ENCODE measurements at regions not wholly inside any gene's neighbourhood (a gene's known extent, or its start where the extent isn't known, plus 50 kb on each side); places are given as distances from the start of the nearest gene placed in this dataset.
"Not testable (repeated sequence)": the region's sequence is repeated elsewhere in the genome, so short reads cannot be mapped to it uniquely, and the experiment has no call there.

DNA sequence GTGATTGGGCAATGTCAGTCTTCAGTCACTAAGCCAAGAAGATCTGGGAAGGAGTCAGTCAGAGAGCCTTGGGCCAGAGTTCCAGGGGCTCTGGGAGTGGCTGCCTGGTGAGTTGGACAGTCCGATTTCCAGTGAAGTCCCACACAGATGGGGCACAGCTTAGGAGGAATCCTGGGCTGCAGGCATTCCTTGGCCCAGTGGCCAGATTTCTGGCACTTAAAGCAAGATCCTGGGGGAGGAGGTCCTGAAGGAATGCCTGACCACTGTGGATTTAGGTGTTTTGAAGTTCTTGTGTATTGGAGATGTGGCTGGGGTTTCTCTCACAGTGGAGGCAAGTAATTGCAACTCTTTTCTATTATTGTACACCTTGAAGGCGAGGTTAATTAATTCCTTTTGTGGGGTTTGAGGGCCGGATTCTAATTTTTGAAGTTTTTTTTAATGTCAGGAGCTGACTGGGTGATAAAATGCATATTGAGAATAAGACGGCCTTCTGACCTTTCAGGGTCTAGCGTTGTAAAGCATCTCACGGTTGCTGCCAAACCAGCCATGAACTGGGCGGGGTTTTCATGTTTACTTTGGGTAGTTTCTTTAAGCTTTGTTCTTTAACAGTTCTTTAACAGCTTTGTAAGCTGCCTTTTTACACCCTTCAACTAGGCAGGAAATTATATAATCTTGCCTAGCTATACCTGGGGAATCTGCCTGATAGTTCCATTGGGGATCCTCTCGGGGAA is 73.6 kb upstream of the SIRPG start:
- H4K20me1 ChIP-seq (replicated peaks; ENCODE audit: control insufficient read depth, extremely low read depth, insufficient read depth, low read length); H3K79me2 ChIP-seq (ENCODE audit: control insufficient read depth, insufficient read depth, low read length); H2AFZ ChIP-seq (ENCODE audit: low read depth, low read length); H3K27me3 ChIP-seq (ENCODE audit: control insufficient read depth in 2 of 2, insufficient read depth in 2 of 2, low read length in 2 of 2); H3K4me2 ChIP-seq (ENCODE audit: insufficient read depth, low read length); CTCF ChIA-PET; H3K4me3 ChIP-seq (replicated peaks in 1 of 3; ENCODE audit: insufficient read depth in 1 of 3, low read depth in 1 of 3, low read length in 3 of 3); POLR2A ChIA-PET; dilution Hi-C loops (cut with MboI; ENCODE audit: extremely low pct_ligation_motif_present, low sequenced_read_pairs); H3K36me3 ChIP-seq (ENCODE audit: control insufficient read depth in 2 of 2, extremely low read depth in 1 of 2, insufficient read depth in 2 of 2, low read length in 2 of 2); H3K4me1 ChIP-seq (ENCODE audit: control insufficient read depth, extremely low read depth, insufficient read depth, low read length); DNase-seq (ENCODE audit: low read depth, low spot score); H3K9me3 ChIP-seq (replicated peaks; ENCODE audit: control insufficient read depth, insufficient read depth, low read length); H3K9me1 ChIP-seq (replicated peaks; ENCODE audit: control insufficient read depth, extremely low read depth, insufficient read depth, low read length); BruUV-seq (replicated peaks); FAIRE-seq; H3K9ac ChIP-seq (replicated peaks; ENCODE audit: extremely low read depth, insufficient read depth, low read length); H3K27ac ChIP-seq (ENCODE audit: insufficient read depth, low read depth, low read length): not testable (repeated sequence)
- intact Hi-C loops (cut with micrococcal nuclease): loop anchor here (2.0 kb wide), 1 partner anchor 62 kb away; no protein-coding TSS in a partner anchor

DNA sequence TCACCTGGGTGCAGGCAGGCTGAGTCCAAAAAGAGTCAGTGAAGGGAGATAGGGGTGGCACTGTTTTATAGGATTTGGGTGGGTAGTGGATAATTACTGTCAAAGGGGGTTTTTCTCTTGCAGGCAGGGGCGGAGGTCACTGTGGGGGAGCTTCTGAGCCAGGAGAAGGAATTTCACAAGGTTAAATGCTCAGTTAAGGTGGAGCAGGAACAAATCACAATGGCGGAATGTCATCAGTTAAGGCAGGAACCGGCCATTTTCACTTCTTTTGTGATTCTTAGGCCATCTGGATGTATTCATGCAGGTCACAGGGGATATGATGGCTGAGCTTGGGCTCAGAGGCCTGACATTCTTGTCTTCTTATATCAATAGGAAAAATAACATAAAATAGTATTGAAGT is 69.7 kb upstream of the SIRPG start:
- POLR2A ChIA-PET; H4K20me1 ChIP-seq (replicated peaks; ENCODE audit: control insufficient read depth, extremely low read depth, insufficient read depth, low read length); dilution Hi-C loops (cut with MboI; ENCODE audit: extremely low pct_ligation_motif_present, low sequenced_read_pairs); BruUV-seq (replicated peaks); CTCF ChIA-PET; H3K9me3 ChIP-seq (replicated peaks; ENCODE audit: control insufficient read depth, insufficient read depth, low read length); H3K4me1 ChIP-seq (ENCODE audit: control insufficient read depth, extremely low read depth, insufficient read depth, low read length); H3K36me3 ChIP-seq (ENCODE audit: control insufficient read depth in 2 of 2, extremely low read depth in 1 of 2, insufficient read depth in 2 of 2, low read length in 2 of 2); H3K79me2 ChIP-seq (ENCODE audit: control insufficient read depth, insufficient read depth, low read length); H3K4me3 ChIP-seq (replicated peaks in 1 of 3; ENCODE audit: insufficient read depth in 1 of 3, low read depth in 1 of 3, low read length in 3 of 3); H3K9me1 ChIP-seq (replicated peaks; ENCODE audit: control insufficient read depth, extremely low read depth, insufficient read depth, low read length); FAIRE-seq; H3K4me2 ChIP-seq (ENCODE audit: insufficient read depth, low read length); H3K9ac ChIP-seq (replicated peaks; ENCODE audit: extremely low read depth, insufficient read depth, low read length); H3K27ac ChIP-seq (ENCODE audit: insufficient read depth, low read depth, low read length); H2AFZ ChIP-seq (ENCODE audit: low read depth, low read length); intact Hi-C loops (cut with micrococcal nuclease); DNase-seq (ENCODE audit: low read depth, low spot score): not testable (repeated sequence)
- peaks cover 0 to 12% of the 10 kb centered on the region in 2 experiments for H3K27me3 ChIP-seq (ENCODE audit: control insufficient read depth in 2 of 2, insufficient read depth in 2 of 2, low read length in 2 of 2)

All from endothelial cell of umbilical vein (primary cell).